PC-9 (cell line): ENCODE measurements at regions not wholly inside any gene's neighbourhood (a gene's known extent, or its start where the extent isn't known, plus 50 kb on each side); places are given as distances from the start of the nearest gene placed in this dataset.
"Not testable (repeated sequence)": the region's sequence is repeated elsewhere in the genome, so short reads cannot be mapped to it uniquely, and the experiment has no call there.

ENCODE experiments used
- BruUV-seq: library from RNA; stranded (reverse); fragments of 400-500 nt; replicated peaks from 2 replicates; lab custom pipeline; 2021; lab: Mats Ljungman, UMichigan
- CTCF ChIA-PET: fragments of 300-600 bp; sonication (Branson Sonifier 250); formaldehyde crosslinking; loops from one replicate; lab custom pipeline; 2022; ENCODE audit warnings: antibody characterized with exemption; lab: Charles Lee
- POLR2A ChIA-PET: fragments of 300-600 bp; sonication (Branson Sonifier 250); formaldehyde crosslinking; loops from one replicate; lab custom pipeline; 2022; ENCODE audit warnings: antibody characterized with exemption; ENCODE audit not compliant: unreplicated experiment; lab: Charles Lee
- DNase-seq, 2 experiments: peaks; one replicate each; pipeline versions ENCODE4 v3.0.0 to v3.0.0-alpha.2; 2015 to 2022; ENCODE audit warnings: mixed read lengths in 1 of 2
- H2AFZ ChIP-seq: fragments of 200-600 bp; sonication (generic); 2 replicates; pipeline ENCODE4 v1.8.1; 2017; ENCODE audit warnings: antibody characterized with exemption
- H3F3A ChIP-seq: fragments of 200-600 bp; sonication (generic); 2 replicates; pipeline ENCODE4 v1.8.1; 2017; ENCODE audit warnings: antibody characterized with exemption, mild to moderate bottlenecking, low read depth; ENCODE audit not compliant: insufficient read depth
- H3K27ac ChIP-seq: fragments of 200-600 bp; sonication (generic); 2 replicates; pipeline ENCODE4 v1.6.1; 2016; ENCODE audit warnings: mixed run types
- H3K27me3 ChIP-seq: fragments of 200-600 bp; sonication (generic); 2 replicates; pipeline ENCODE4 v1.6.1; 2016; ENCODE audit warnings: low read depth, mixed run types; ENCODE audit not compliant: insufficient read depth
- H3K36me3 ChIP-seq: fragments of 200-600 bp; sonication (generic); 2 replicates; pipeline ENCODE4 v1.6.1; 2016; ENCODE audit warnings: low read depth, mixed run types
- H3K4me1 ChIP-seq: fragments of 200-600 bp; sonication (generic); replicated peaks from 2 replicates; pipeline ENCODE4 v1.6.1; 2016; ENCODE audit warnings: mixed run types; ENCODE audit not compliant: insufficient read depth
- H3K4me2 ChIP-seq: fragments of 200-600 bp; sonication (generic); 2 replicates; pipeline ENCODE4 v1.6.1; 2017; ENCODE audit warnings: mixed run types
- H3K4me3 ChIP-seq: fragments of 200-600 bp; sonication (generic); 2 replicates; pipeline ENCODE4 v1.6.1; 2016; ENCODE audit warnings: mixed run types
- H3K79me2 ChIP-seq: fragments of 200-600 bp; sonication (generic); 2 replicates; pipeline ENCODE4 v1.6.1; 2017; ENCODE audit warnings: low read depth, mixed run types
- H3K9me2 ChIP-seq: fragments of 200-600 bp; sonication (generic); 2 replicates; pipeline ENCODE4 v1.8.1; 2017; ENCODE audit warnings: mild to moderate bottlenecking; ENCODE audit not compliant: insufficient read depth
- H3K9me3 ChIP-seq: fragments of 200-600 bp; sonication (generic); 2 replicates; pipeline ENCODE4 v1.8.1; 2016; ENCODE audit warnings: low read depth; ENCODE audit not compliant: insufficient read depth
- H4K20me1 ChIP-seq: fragments of 200-600 bp; sonication (generic); 2 replicates; pipeline ENCODE4 v1.8.1; 2017; ENCODE audit not compliant: insufficient read depth
- CTCF ChIP-seq: fragments of 200-600 bp; sonication (generic); conservative IDR thresholded peaks from 2 replicates; pipeline ENCODE4 v1.6.1; 2017; ENCODE audit warnings: mixed run types, antibody characterized with exemption, mild to moderate bottlenecking, moderate library complexity
- EZH2 ChIP-seq: fragments of 200-600 bp; sonication (generic); IDR thresholded peaks from 2 replicates; pipeline ENCODE4 v1.8.0; 2017; ENCODE audit warnings: antibody characterized with exemption, low read depth
- intact Hi-C: fragments of 100-400 bp; cut with micrococcal nuclease; formaldehyde crosslinking; loops from one replicate; pipeline ENCODE4 v1.10.0; 2022; ENCODE audit not compliant: unreplicated experiment

- no TSS peak for BruUV-seq
- H3F3A ChIP-seq = no peaks in the 10 kb centered on the region
- H3K36me3 ChIP-seq = no peaks in the 10 kb centered on the region
- no peaks in the 10 kb centered on the region for H3K79me2 ChIP-seq
- H3K4me3 ChIP-seq = no peak overlapping the region
- H3K27me3 ChIP-seq = peaks cover 49% of the 10 kb centered on the region
- no peak overlapping the region for H3K27ac ChIP-seq
- no peak overlapping the region for H2AFZ ChIP-seq
- intact Hi-C loops = no loop called here
- no peaks in the 10 kb centered on the region for H3K9me2 ChIP-seq
- DNase-seq = no peak
- POLR2A ChIA-PET = no interaction called here
- no peak overlapping the region for H3K4me2 ChIP-seq
- CTCF ChIA-PET = no interaction called here
- no peaks in the 10 kb centered on the region for H3K9me3 ChIP-seq
- H4K20me1 ChIP-seq = no peaks in the 10 kb centered on the region
- no peaks in the 10 kb centered on the region for H3K4me1 ChIP-seq
- TF ChIP-seq CTCF (no peak), EZH2 (no peak)
Measured at GRCh38 chr1:30161953-30162352, 561.4 kb downstream of the MATN1 start.

GRCh38 chr1:30160999-30161689 lies 562.2 kb downstream of the MATN1 start:
- Histone ChIP-seq H3K79me2 (no peaks in the 10 kb centered on the region), H3K9me3 (no peaks in the 10 kb centered on the region), H3K27me3 (peaks cover 42% of the 10 kb centered on the region), H3K27ac (no peak overlapping the region), H4K20me1 (no peaks in the 10 kb centered on the region), H2AFZ (no peak overlapping the region), H3F3A (no peaks in the 10 kb centered on the region), H3K4me1 (no peaks in the 10 kb centered on the region), H3K4me3 (no peak overlapping the region), H3K4me2 (no peak overlapping the region), H3K36me3 (no peaks in the 10 kb centered on the region), H3K9me2 (no peaks in the 10 kb centered on the region)
- POLR2A ChIA-PET = no interaction called here
- DNase-seq = no peak
- CTCF ChIA-PET = no interaction called here
- BruUV-seq = no TSS peak
- intact Hi-C loops = no loop called here
- TF ChIP-seq EZH2 (no peak), CTCF (no peak)

- intact Hi-C loops = no loop called here
- H3K27ac ChIP-seq = no peak overlapping the region
- H3K27me3 ChIP-seq = peaks cover 27% of the 10 kb centered on the region; the same call in 1 of the 2 replicates
- H3K4me3 ChIP-seq = no peak overlapping the region
- no peak overlapping the region for H2AFZ ChIP-seq
- H3K79me2 ChIP-seq = no peaks in the 10 kb centered on the region
- H3K9me2 ChIP-seq = no peaks in the 10 kb centered on the region
- TF ChIP-seq EZH2 = no peak
- TF ChIP-seq CTCF = no peak
- no peaks in the 10 kb centered on the region for H3F3A ChIP-seq
- ChIA-PET POLR2A (no interaction called here), CTCF (no interaction called here)
- no peaks in the 10 kb centered on the region for H4K20me1 ChIP-seq
- H3K9me3 ChIP-seq = no peaks in the 10 kb centered on the region
- BruUV-seq = no TSS peak
- no peaks in the 10 kb centered on the region for H3K4me1 ChIP-seq
- H3K36me3 ChIP-seq = no peaks in the 10 kb centered on the region
- no peak overlapping the region for H3K4me2 ChIP-seq
- no peak for DNase-seq
Measured at GRCh38 chr1:30159015-30159414, 564.4 kb downstream of the MATN1 start.

- H3K4me1 ChIP-seq, H3K9me2 ChIP-seq, H4K20me1 ChIP-seq, H3K4me3 ChIP-seq, H3K4me2 ChIP-seq, POLR2A ChIA-PET, CTCF ChIA-PET, H3K27ac ChIP-seq, BruUV-seq, H3F3A ChIP-seq, intact Hi-C loops, H3K79me2 ChIP-seq, H3K27me3 ChIP-seq, H3K9me3 ChIP-seq, H3K36me3 ChIP-seq, H2AFZ ChIP-seq, DNase-seq: not testable (repeated sequence)
Measured at GRCh38 chr1:30155698-30156097, 567.7 kb downstream of the MATN1 start.

- H3K27me3 ChIP-seq, H3K36me3 ChIP-seq, H2AFZ ChIP-seq, CTCF ChIA-PET, H3K27ac ChIP-seq, H3K4me3 ChIP-seq, H3K9me3 ChIP-seq, H3K4me2 ChIP-seq, H3F3A ChIP-seq, intact Hi-C loops, H3K9me2 ChIP-seq, H4K20me1 ChIP-seq, BruUV-seq, H3K4me1 ChIP-seq, DNase-seq, H3K79me2 ChIP-seq, POLR2A ChIA-PET: not testable (repeated sequence)
Measured at GRCh38 chr1:30155253-30155652, 568.1 kb downstream of the MATN1 start.
